ENCODE measurements at regions not wholly inside any gene's neighbourhood (a gene's known extent, or its start where the extent isn't known, plus 50 kb on each side); places are given as distances from the start of the nearest gene placed in this dataset.

DNA sequence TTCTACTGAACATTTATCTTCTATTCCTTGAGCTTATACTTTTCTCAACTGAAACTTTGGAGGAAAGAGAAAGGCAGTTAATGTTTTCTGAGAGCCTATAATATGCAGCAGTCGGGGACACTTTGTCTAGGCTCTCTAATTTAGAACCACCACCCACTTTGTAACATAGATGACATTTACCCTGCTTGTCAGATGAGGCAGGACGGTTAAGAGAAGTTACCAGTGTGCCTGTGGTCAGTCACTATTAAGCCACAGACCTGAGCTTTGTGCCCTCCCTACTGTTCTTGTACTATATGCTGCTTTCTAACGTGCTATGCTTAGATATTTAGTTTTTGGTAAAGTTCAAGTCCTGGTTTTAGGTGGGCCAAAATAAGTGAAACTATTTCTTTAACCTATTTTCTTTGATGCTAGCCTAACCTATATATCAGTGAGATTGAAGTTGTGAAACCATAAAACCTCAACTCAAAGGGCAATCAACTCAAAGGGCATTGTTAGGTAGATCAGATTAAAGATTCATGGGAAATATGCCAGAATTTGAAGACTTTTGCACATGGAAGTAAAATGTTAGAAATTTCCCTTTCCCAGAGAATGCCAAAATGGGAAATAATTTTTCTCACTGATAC is 156.5 kb upstream of the AGR3 start:
- Histone ChIP-seq H3K9me3 (no peaks in the 10 kb centered on the region), H3K4me1 (peaks cover 5 to 55% (median 23%) of the 10 kb centered on the region in 6 donors), H3K27ac (peak overlapping the region in 1 of 8 donors; percentile 7), H3K27me3 (replicated peaks in 1 of 7) (no peaks in the 10 kb centered on the region), H3K36me3 (no peaks in the 10 kb centered on the region), H3K4me3 (no peak overlapping the region)
- WGBS, 5 donors: 67 to 83% (median 75%) methylated on average over 3 of the region's 3 CpGs
- intact Hi-C loops (cut with DNase I; ENCODE audit: low total_unique reads): no loop called here
- TF ChIP-seq POLR2AphosphoS5 (IDR thresholded peaks at IDR 0.05): no peak
- TF ChIP-seq, protein P1, sequence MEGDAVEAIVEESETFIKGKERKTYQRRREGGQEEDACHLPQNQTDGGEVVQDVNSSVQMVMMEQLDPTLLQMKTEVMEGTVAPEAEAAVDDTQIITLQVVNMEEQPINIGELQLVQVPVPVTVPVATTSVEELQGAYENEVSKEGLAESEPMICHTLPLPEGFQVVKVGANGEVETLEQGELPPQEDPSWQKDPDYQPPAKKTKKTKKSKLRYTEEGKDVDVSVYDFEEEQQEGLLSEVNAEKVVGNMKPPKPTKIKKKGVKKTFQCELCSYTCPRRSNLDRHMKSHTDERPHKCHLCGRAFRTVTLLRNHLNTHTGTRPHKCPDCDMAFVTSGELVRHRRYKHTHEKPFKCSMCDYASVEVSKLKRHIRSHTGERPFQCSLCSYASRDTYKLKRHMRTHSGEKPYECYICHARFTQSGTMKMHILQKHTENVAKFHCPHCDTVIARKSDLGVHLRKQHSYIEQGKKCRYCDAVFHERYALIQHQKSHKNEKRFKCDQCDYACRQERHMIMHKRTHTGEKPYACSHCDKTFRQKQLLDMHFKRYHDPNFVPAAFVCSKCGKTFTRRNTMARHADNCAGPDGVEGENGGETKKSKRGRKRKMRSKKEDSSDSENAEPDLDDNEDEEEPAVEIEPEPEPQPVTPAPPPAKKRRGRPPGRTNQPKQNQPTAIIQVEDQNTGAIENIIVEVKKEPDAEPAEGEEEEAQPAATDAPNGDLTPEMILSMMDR (IDR thresholded peaks at IDR 0.05 in 8 of 11, conservative IDR thresholded peaks at IDR 0.05 in 3 of 11): no peak
- DNase-seq: no peak

DNA sequence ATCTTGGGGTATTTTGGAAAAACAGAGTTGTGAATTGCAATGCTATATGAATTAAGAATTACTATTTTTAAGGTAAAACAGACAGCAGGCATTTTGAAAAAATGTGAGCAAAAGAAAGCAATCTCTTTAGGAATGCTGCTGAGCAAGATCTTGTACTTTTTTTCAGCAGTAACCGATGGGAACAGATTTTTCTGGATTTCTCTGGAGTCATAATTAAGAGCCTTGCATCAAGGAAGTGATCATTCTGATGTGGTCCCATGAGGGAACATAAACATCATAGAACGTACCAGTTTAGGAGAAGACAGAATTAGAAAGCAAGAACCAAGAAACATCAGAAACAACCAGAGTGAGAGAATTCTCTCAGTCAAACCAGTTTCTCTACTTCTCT is 157.0 kb upstream of the AGR3 start:
- no peaks in the 10 kb centered on the region for H3K27me3 ChIP-seq (replicated peaks in 1 of 7)
- no peak for DNase-seq
- H3K9me3 ChIP-seq: no peaks in the 10 kb centered on the region
- H3K4me3 ChIP-seq: no peak overlapping the region
- peaks cover 5 to 58% (median 24%) of the 10 kb centered on the region in 6 donors for H3K4me1 ChIP-seq
- H3K36me3 ChIP-seq: no peaks in the 10 kb centered on the region
- TF ChIP-seq POLR2AphosphoS5 (IDR thresholded peaks at IDR 0.05) (no peak), POLR2A (IDR thresholded peaks at IDR 0.05) (no peak)
- TF ChIP-seq, protein P1 (IDR thresholded peaks at IDR 0.05 in 8 of 11, conservative IDR thresholded peaks at IDR 0.05 in 3 of 11): no peak
- 60 to 72% (median 69%) methylated on average over 2 of the region's 2 CpGs for WGBS, 5 donors
- intact Hi-C loops (cut with DNase I; ENCODE audit: low total_unique reads): no loop called here
- peak overlapping the region in 1 of 8 donors; percentile 7 for H3K27ac ChIP-seq

DNA sequence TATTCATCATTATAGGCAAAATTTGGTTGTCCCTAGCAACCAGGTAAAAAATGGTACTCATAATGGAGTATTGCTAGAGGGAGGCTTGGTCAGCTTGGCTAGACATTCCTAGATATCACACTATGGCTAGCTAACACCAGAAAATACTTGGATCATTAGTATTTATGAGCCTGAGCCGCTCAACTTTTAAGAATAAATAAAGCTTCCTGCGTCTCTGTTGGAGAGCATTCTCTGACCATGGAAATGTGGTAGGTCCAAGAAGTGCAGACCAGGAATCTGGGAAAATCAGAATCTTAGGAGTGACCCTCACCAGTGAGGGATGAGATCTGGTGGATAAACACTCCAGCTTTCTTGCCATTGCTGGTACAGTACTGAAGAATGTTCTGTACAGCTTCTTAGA is 157.6 kb upstream of the AGR3 start:
- H3K36me3 ChIP-seq: no peaks in the 10 kb centered on the region
- peak overlapping the region in 1 of 8 donors; percentile 17 for H3K27ac ChIP-seq
- intact Hi-C loops (cut with DNase I; ENCODE audit: low total_unique reads): no loop called here
- TF ChIP-seq POLR2A (IDR thresholded peaks at IDR 0.05) (no peak), POLR2AphosphoS5 (IDR thresholded peaks at IDR 0.05) (no peak)
- TF ChIP-seq, protein P1 (IDR thresholded peaks at IDR 0.05 in 8 of 11, conservative IDR thresholded peaks at IDR 0.05 in 3 of 11): no peak
- peaks cover 5 to 63% (median 24%) of the 10 kb centered on the region in 6 donors for H3K4me1 ChIP-seq
- no peak overlapping the region for H3K4me3 ChIP-seq
- 94 to 100% (median 95%) methylated on average over 2 of the region's 2 CpGs for WGBS, 5 donors
- DNase-seq: no peak
- no peaks in the 10 kb centered on the region for H3K9me3 ChIP-seq
- H3K27me3 ChIP-seq (replicated peaks in 1 of 7): no peaks in the 10 kb centered on the region

DNA sequence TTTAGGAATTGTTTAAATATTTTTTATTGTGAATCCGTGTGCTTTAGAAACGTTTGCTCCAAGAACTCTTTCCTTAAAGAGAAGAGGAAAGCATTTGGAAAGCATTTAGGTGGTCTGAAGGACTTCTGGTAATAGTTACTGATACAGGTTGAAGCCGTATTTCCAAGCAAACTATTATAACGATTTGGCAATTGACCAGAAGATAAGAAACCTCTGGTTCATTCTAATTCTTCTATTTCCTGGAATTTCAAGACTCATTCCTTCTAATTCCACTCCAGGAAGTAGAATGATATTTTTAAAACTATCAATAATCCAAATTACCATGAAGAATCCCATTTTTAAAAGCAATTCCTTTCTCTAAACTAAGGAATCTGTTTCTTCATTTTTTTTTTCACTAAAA is 158.9 kb upstream of the AGR3 start:
- Histone ChIP-seq H3K27me3 (replicated peaks in 1 of 7) (no peaks in the 10 kb centered on the region), H3K27ac (peak overlapping the region in 7 of 8 donors; percentile 16 to 67 (median 48)), H3K9me3 (no peaks in the 10 kb centered on the region), H3K4me3 (no peak overlapping the region), H3K36me3 (no peaks in the 10 kb centered on the region), H3K4me1 (peaks cover 5 to 66% (median 24%) of the 10 kb centered on the region in 6 donors)
- DNase-seq: no peak
- 64 to 81% (median 73%) methylated on average over 4 of the region's 4 CpGs for WGBS, 5 donors
- intact Hi-C loops (cut with DNase I; ENCODE audit: low total_unique reads): no loop called here
- TF ChIP-seq POLR2AphosphoS5 (IDR thresholded peaks at IDR 0.05) (no peak), POLR2A (IDR thresholded peaks at IDR 0.05) (no peak)
- TF ChIP-seq, protein P1 (IDR thresholded peaks at IDR 0.05 in 8 of 11, conservative IDR thresholded peaks at IDR 0.05 in 3 of 11): no peak

Measured in spleen (tissue), 11 donors.